ENCODE measurements at regions not wholly inside any gene's neighbourhood (a gene's known extent, or its start where the extent isn't known, plus 50 kb on each side); places are given as distances from the start of the nearest gene placed in this dataset.

- no peak overlapping the region for H2BK15ac ChIP-seq (ENCODE audit: low read depth, low read length)
- no peak overlapping the region for H3K18ac ChIP-seq (ENCODE audit: insufficient read length, low read depth, low read length)
- no peak overlapping the region for H3K4ac ChIP-seq (ENCODE audit: low read depth, low read length)
- no peak for TF ChIP-seq CTCF (conservative IDR thresholded peaks at IDR 0.05)
- H3K9me3 ChIP-seq (ENCODE audit: control insufficient read depth, low read depth, low read length): no peaks in the 10 kb centered on the region
- H2BK5ac ChIP-seq (ENCODE audit: insufficient read length, low read length): no peak overlapping the region
- H3K79me1 ChIP-seq (ENCODE audit: insufficient read depth, low read depth, low read length, poor library complexity, severe bottlenecking): no peaks in the 10 kb centered on the region
- H4K8ac ChIP-seq (replicated peaks; ENCODE audit: insufficient read length, low read depth, low read length): no peak overlapping the region
- no peak overlapping the region for H4K5ac ChIP-seq (ENCODE audit: insufficient read length, low read depth, low read length)
- H3K23ac ChIP-seq (ENCODE audit: insufficient read length, low read depth, low read length): no peak overlapping the region
- Mint-ChIP-seq H3K4me1 (no peaks in the 10 kb centered on the region), H3K9me3 (peaks cover 4 to 11% of the 10 kb centered on the region in 2 experiments; a peak in 3 of 5 replicates), H3K27me3 (ENCODE audit: low read depth) (no peaks in the 10 kb centered on the region; the same call in none of the 2 replicates), H3K4me3 (no peak overlapping the region), H3K27ac (no peak overlapping the region), H3K36me3 (ENCODE audit: insufficient read depth in 1 of 3, low read depth in 3 of 3) (peaks cover 0 to 7% (median 0%) of the 10 kb centered on the region in 3 experiments; a peak in 1 of 7 replicates)
- no peak overlapping the region for H3K56ac ChIP-seq (ENCODE audit: insufficient read length, low read depth, low read length)
- no peak overlapping the region for H2AFZ ChIP-seq (ENCODE audit: low read length)
- no peak overlapping the region for H4K91ac ChIP-seq (ENCODE audit: insufficient read length, low read depth, low read length)
- no peak overlapping the region for H2AK5ac ChIP-seq (ENCODE audit: insufficient read length, low read length)
- H2BK20ac ChIP-seq (ENCODE audit: low read depth, low read length, poor library complexity, severe bottlenecking): no peak overlapping the region
- H3K27ac ChIP-seq (ENCODE audit: insufficient read length, low read depth, low read length): no peak overlapping the region
- H3K23me2 ChIP-seq (ENCODE audit: insufficient read length, low read depth, low read length, poor library complexity, severe bottlenecking): no peaks in the 10 kb centered on the region
- no peak overlapping the region for H3K9ac ChIP-seq (ENCODE audit: extremely low read depth, insufficient read length, low read length)
- H3K4me1 ChIP-seq (ENCODE audit: insufficient read depth, low read length): no peaks in the 10 kb centered on the region
- no peak for DNase-seq
- H3K27me3 ChIP-seq (ENCODE audit: insufficient read depth, low read length): no peaks in the 10 kb centered on the region
- no peak overlapping the region for H2BK12ac ChIP-seq (ENCODE audit: insufficient read length, low read depth, low read length)
- no peak overlapping the region for H2BK120ac ChIP-seq (ENCODE audit: low read depth, low read length, poor library complexity, severe bottlenecking)
- no peaks in the 10 kb centered on the region for H4K20me1 ChIP-seq (ENCODE audit: control insufficient read depth, insufficient read depth, insufficient read length)
- H3K79me2 ChIP-seq (ENCODE audit: insufficient read depth, low read length): no peaks in the 10 kb centered on the region
- no peak overlapping the region for H3K4me2 ChIP-seq (ENCODE audit: insufficient read depth, insufficient read length, low read length)
- H3K14ac ChIP-seq (ENCODE audit: insufficient read depth, low read length): no peak overlapping the region
- no peak overlapping the region for H3T11ph ChIP-seq (ENCODE audit: low read length)
Observed at GRCh38 chr4:154001193-154001592, 212.3 kb upstream of the SFRP2 start.

All from H9 (cell line).